ENCODE measurements at regions not wholly inside any gene's neighbourhood (a gene's known extent, or its start where the extent isn't known, plus 50 kb on each side); places are given as distances from the start of the nearest gene placed in this dataset.

GRCh38 chrX:46382595-46382994 lies 162.6 kb downstream of the ZNF674 start:
- no peak overlapping the region for H3K4me3 ChIP-seq (replicated peaks in 1 of 3; ENCODE audit: insufficient read depth in 1 of 3, low read depth in 1 of 3, low read length in 3 of 3)
- no peaks in the 10 kb centered on the region for H3K9me1 ChIP-seq (replicated peaks; ENCODE audit: control insufficient read depth, extremely low read depth, insufficient read depth, low read length)
- CTCF ChIA-PET = interaction anchor here (1.0 kb wide), 1 partner anchor 26 kb away, joined by 5 read pairs; no protein-coding TSS in a partner anchor
- no peaks in the 10 kb centered on the region for H4K20me1 ChIP-seq (replicated peaks; ENCODE audit: control insufficient read depth, extremely low read depth, insufficient read depth, low read length)
- no peaks in the 10 kb centered on the region for H3K9me3 ChIP-seq (replicated peaks; ENCODE audit: control insufficient read depth, insufficient read depth, low read length)
- no peaks in the 10 kb centered on the region for H3K36me3 ChIP-seq (ENCODE audit: control insufficient read depth in 2 of 2, extremely low read depth in 1 of 2, insufficient read depth in 2 of 2, low read length in 2 of 2)
- H3K4me1 ChIP-seq (ENCODE audit: control insufficient read depth, extremely low read depth, insufficient read depth, low read length) = peaks cover 4% of the 10 kb centered on the region
- no peak overlapping the region for H3K9ac ChIP-seq (replicated peaks; ENCODE audit: extremely low read depth, insufficient read depth, low read length)
- no peak overlapping the region for H3K27ac ChIP-seq (ENCODE audit: insufficient read depth, low read depth, low read length)
- POLR2A ChIA-PET = no interaction called here
- TF ChIP-seq POLR2A (IDR thresholded peaks at IDR 0.05; ENCODE audit: low read depth, low read length) (no peak), MAX (IDR thresholded peaks at IDR 0.05; ENCODE audit: insufficient read depth, insufficient read length) (no peak), GATA2 (IDR thresholded peaks at IDR 0.05; ENCODE audit: insufficient read depth, insufficient read length, low read depth, low read length) (no peak), MYC (IDR thresholded peaks at IDR 0.05; ENCODE audit: low read depth, low read length) (no peak), FOS (IDR thresholded peaks at IDR 0.05; ENCODE audit: borderline replicate concordance, insufficient read depth, low read length) (no peak), JUN (IDR thresholded peaks at IDR 0.05; ENCODE audit: borderline replicate concordance, insufficient read depth, insufficient read length, low read depth) (no peak), EZH2 (IDR thresholded peaks at IDR 0.05; ENCODE audit: borderline replicate concordance, low read depth, low read length, severe bottlenecking) (no peak), POLR2AphosphoS5 (IDR thresholded peaks at IDR 0.05; ENCODE audit: insufficient read depth, low read depth, low read length) (no peak)
- TF ChIP-seq, protein P1, sequence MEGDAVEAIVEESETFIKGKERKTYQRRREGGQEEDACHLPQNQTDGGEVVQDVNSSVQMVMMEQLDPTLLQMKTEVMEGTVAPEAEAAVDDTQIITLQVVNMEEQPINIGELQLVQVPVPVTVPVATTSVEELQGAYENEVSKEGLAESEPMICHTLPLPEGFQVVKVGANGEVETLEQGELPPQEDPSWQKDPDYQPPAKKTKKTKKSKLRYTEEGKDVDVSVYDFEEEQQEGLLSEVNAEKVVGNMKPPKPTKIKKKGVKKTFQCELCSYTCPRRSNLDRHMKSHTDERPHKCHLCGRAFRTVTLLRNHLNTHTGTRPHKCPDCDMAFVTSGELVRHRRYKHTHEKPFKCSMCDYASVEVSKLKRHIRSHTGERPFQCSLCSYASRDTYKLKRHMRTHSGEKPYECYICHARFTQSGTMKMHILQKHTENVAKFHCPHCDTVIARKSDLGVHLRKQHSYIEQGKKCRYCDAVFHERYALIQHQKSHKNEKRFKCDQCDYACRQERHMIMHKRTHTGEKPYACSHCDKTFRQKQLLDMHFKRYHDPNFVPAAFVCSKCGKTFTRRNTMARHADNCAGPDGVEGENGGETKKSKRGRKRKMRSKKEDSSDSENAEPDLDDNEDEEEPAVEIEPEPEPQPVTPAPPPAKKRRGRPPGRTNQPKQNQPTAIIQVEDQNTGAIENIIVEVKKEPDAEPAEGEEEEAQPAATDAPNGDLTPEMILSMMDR (IDR thresholded peaks at IDR 0.05; ENCODE audit: extremely low read depth in 1 of 2, insufficient read depth in 1 of 2, low read depth in 1 of 2, low read length in 2 of 2) = no peak
- no TSS peak for BruUV-seq (replicated peaks)
- no peak overlapping the region for H3K4me2 ChIP-seq (ENCODE audit: insufficient read depth, low read length)
- no peaks in the 10 kb centered on the region for H3K27me3 ChIP-seq (ENCODE audit: control insufficient read depth in 2 of 2, insufficient read depth in 2 of 2, low read length in 2 of 2)
- dilution Hi-C loops (cut with MboI; ENCODE audit: extremely low pct_ligation_motif_present, low sequenced_read_pairs) (no loop called here), intact Hi-C loops (cut with micrococcal nuclease) (no loop called here)
- no peak overlapping the region for H2AFZ ChIP-seq (ENCODE audit: low read depth, low read length)
- H3K79me2 ChIP-seq (ENCODE audit: control insufficient read depth, insufficient read depth, low read length) = no peaks in the 10 kb centered on the region
- DNase-seq (ENCODE audit: low read depth, low spot score) (no peak), FAIRE-seq (no peak)
